ENCODE measurements at regions not wholly inside any gene's neighbourhood (a gene's known extent, or its start where the extent isn't known, plus 50 kb on each side); places are given as distances from the start of the nearest gene placed in this dataset.

DNA sequence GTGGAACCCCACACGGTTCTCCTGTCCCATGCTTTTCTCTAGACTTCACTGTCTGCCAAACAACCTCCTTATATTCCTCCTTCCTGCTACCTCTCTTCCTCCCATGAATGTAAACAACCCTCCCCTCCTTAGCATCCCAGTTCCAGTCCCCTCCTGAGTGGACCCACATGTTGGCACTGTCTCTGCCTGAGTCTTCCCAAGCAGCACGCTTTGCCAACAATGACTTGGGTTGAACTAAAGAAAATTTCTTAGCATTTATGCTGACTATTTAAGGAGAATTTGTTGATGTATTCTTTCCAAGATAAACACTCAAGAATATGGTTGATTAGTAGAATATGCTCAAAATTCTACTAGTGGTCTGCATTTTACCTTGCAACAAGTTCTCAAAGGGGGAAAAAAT, 338.0 kb downstream of the TNS1 start:
- ChIA-PET POLR2A (ENCODE audit: unreplicated experiment) (no interaction called here), CTCF (no interaction called here)
- Histone ChIP-seq H2AFZ (no peak overlapping the region), H3K27ac (no peak overlapping the region), H3K27me3 (ENCODE audit: insufficient read depth, low read depth) (no peaks in the 10 kb centered on the region), H3K36me3 (ENCODE audit: low read depth) (no peaks in the 10 kb centered on the region), H3K79me2 (ENCODE audit: low read depth) (no peaks in the 10 kb centered on the region), H3F3A (ENCODE audit: insufficient read depth, low read depth) (no peaks in the 10 kb centered on the region), H3K4me1 (replicated peaks; ENCODE audit: insufficient read depth) (peaks cover 10% of the 10 kb centered on the region; the same call in 1 of the 2 replicates), H3K9me2 (ENCODE audit: insufficient read depth) (no peaks in the 10 kb centered on the region), H3K9me3 (ENCODE audit: insufficient read depth, low read depth) (no peaks in the 10 kb centered on the region), H3K4me3 (no peak overlapping the region), H4K20me1 (ENCODE audit: insufficient read depth) (no peaks in the 10 kb centered on the region), H3K4me2 (no peak overlapping the region)
- intact Hi-C loops (cut with micrococcal nuclease; ENCODE audit: unreplicated experiment): no loop called here
- BruUV-seq (replicated peaks): no TSS peak
- no peak for DNase-seq
- no peak for TF ChIP-seq EZH2 (IDR thresholded peaks at IDR 0.05; ENCODE audit: low read depth)
- TF ChIP-seq, protein P1, sequence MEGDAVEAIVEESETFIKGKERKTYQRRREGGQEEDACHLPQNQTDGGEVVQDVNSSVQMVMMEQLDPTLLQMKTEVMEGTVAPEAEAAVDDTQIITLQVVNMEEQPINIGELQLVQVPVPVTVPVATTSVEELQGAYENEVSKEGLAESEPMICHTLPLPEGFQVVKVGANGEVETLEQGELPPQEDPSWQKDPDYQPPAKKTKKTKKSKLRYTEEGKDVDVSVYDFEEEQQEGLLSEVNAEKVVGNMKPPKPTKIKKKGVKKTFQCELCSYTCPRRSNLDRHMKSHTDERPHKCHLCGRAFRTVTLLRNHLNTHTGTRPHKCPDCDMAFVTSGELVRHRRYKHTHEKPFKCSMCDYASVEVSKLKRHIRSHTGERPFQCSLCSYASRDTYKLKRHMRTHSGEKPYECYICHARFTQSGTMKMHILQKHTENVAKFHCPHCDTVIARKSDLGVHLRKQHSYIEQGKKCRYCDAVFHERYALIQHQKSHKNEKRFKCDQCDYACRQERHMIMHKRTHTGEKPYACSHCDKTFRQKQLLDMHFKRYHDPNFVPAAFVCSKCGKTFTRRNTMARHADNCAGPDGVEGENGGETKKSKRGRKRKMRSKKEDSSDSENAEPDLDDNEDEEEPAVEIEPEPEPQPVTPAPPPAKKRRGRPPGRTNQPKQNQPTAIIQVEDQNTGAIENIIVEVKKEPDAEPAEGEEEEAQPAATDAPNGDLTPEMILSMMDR (conservative IDR thresholded peaks at IDR 0.05): no peak

DNA sequence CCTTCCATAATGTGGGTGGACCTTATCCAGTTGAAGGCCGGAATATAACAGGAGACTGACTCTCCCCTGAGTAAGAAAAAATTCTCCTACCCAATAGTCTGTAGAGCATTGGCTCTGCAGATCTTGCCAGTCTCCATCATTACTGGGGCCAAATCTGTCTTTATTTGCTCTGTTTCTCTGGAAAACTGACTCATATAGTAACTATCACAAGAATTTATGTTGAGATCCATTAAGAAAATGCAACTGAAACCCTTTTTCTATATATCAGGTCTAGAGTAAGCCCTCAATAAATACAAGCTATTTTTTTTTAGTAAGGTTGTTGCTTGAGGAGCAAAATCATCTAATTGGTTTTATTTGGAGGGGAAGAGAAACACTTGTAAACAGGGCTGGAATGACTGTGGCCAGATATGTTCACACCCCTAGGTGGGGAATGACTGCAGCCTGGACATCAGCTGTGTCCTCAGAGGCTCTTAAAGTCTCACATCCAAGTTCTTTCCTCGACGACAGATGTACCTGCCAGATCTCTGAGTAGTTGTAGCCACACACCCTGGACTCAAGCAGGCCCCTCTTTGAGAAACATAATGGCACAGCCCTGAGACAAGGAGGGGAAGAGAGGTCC, 339.7 kb downstream of the TNS1 start:
- no peaks in the 10 kb centered on the region for H3K9me3 ChIP-seq (ENCODE audit: insufficient read depth, low read depth)
- TF ChIP-seq, protein P1 (conservative IDR thresholded peaks at IDR 0.05): no peak
- no peak for TF ChIP-seq EZH2 (IDR thresholded peaks at IDR 0.05; ENCODE audit: low read depth)
- H3K4me3 ChIP-seq: no peak overlapping the region
- intact Hi-C loops (cut with micrococcal nuclease; ENCODE audit: unreplicated experiment): no loop called here
- H3K9me2 ChIP-seq (ENCODE audit: insufficient read depth): no peaks in the 10 kb centered on the region
- H3K27me3 ChIP-seq (ENCODE audit: insufficient read depth, low read depth): no peaks in the 10 kb centered on the region
- no TSS peak for BruUV-seq (replicated peaks)
- DNase-seq: peak in 1 of 2 experiments; percentile 51
- no peaks in the 10 kb centered on the region for H3K79me2 ChIP-seq (ENCODE audit: low read depth)
- H2AFZ ChIP-seq: no peak overlapping the region
- H3F3A ChIP-seq (ENCODE audit: insufficient read depth, low read depth): no peaks in the 10 kb centered on the region
- H3K27ac ChIP-seq: no peak overlapping the region
- H3K4me2 ChIP-seq: no peak overlapping the region
- no peaks in the 10 kb centered on the region for H3K36me3 ChIP-seq (ENCODE audit: low read depth)
- CTCF ChIA-PET: interaction anchor here (0.5 kb wide), 1 partner anchor 1139 kb away, joined by 3 read pairs; no protein-coding TSS in a partner anchor
- peaks cover 10% of the 10 kb centered on the region; the same call in 1 of the 2 replicates for H3K4me1 ChIP-seq (replicated peaks; ENCODE audit: insufficient read depth)
- H4K20me1 ChIP-seq (ENCODE audit: insufficient read depth): no peaks in the 10 kb centered on the region
- POLR2A ChIA-PET (ENCODE audit: unreplicated experiment): no interaction called here

DNA sequence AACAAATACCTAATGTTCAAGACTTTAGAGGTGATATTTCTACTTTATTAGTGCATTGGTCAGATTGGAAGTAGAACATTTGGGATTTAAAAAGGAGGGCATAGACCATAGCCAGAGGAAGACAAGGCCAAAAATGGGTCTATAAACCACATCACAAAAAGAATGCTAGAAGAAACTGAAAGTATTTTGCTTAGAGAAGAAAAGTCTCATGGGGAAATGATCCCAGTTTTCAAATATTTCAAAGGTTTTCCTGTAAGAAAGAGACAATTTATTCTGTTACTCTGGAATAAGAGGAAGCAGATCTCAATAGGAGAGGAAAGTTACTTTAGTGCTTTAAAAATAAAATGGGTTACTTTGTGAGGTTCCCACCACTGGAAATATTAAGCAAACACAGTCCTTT, 341.4 kb downstream of the TNS1 start:
- Histone ChIP-seq H3K4me1 (replicated peaks; ENCODE audit: insufficient read depth) (peaks cover 7% of the 10 kb centered on the region; the same call in 1 of the 2 replicates), H3K9me3 (ENCODE audit: insufficient read depth, low read depth) (no peaks in the 10 kb centered on the region), H3K9me2 (ENCODE audit: insufficient read depth) (no peaks in the 10 kb centered on the region), H3F3A (ENCODE audit: insufficient read depth, low read depth) (no peaks in the 10 kb centered on the region), H3K27me3 (ENCODE audit: insufficient read depth, low read depth) (no peaks in the 10 kb centered on the region), H3K4me2 (no peak overlapping the region), H3K79me2 (ENCODE audit: low read depth) (no peaks in the 10 kb centered on the region), H3K36me3 (ENCODE audit: low read depth) (no peaks in the 10 kb centered on the region), H2AFZ (no peak overlapping the region), H4K20me1 (ENCODE audit: insufficient read depth) (no peaks in the 10 kb centered on the region), H3K4me3 (no peak overlapping the region), H3K27ac (no peak overlapping the region)
- no TSS peak for BruUV-seq (replicated peaks)
- ChIA-PET CTCF (no interaction called here), POLR2A (ENCODE audit: unreplicated experiment) (no interaction called here)
- DNase-seq: no peak
- no peak for TF ChIP-seq EZH2 (IDR thresholded peaks at IDR 0.05; ENCODE audit: low read depth)
- TF ChIP-seq, protein P1 (conservative IDR thresholded peaks at IDR 0.05): no peak
- intact Hi-C loops (cut with micrococcal nuclease; ENCODE audit: unreplicated experiment): no loop called here

Data from PC-9 (cell line).